ENCODE measurements at regions not wholly inside any gene's neighbourhood (a gene's known extent, or its start where the extent isn't known, plus 50 kb on each side); places are given as distances from the start of the nearest gene placed in this dataset.
A peak's percentile ranks its signal among the peaks of the same experiment; 100 is the strongest.

DNA sequence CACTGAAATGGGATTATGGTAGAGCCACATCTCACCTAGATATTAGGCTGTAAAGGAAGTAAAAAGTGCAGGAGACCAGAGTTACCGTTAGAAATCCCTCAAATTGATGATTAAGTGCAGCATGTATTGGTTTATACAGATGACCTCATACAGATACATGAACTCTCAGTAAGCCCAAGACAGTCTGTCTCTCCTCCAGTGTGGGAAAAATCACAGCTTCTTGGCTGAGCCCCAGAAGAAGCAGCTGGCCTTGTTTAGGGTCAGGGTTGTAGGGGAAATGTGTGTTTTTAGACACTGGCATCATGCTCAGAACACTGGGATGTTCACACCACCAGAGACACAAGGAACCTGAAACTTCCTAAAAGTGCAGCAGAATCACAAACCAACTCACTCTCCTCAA lies 135.9 kb downstream of the KATNIP start:
- peak; percentile 39 for DNase-seq (ENCODE audit: low spot score)

DNA sequence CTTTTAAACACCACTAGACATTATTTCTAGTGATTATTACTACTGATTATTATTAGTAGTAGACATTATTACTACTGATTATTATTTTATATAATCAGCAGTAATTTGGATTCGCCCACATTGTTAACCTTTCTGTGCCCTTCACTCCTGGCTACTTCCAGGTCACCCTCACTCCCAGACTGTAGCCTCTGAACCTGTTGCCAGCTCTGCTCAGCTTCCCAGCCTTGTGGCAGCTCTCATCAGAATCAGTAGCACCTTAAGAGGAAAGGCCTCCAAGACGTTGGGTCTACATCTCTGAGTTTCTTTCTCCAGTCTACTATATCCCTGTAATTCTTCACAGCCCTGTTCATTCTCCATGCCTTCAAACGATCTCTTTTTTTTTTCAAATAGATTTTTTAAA lies 137.0 kb downstream of the KATNIP start:
- no peak for DNase-seq (ENCODE audit: low spot score)

DNA sequence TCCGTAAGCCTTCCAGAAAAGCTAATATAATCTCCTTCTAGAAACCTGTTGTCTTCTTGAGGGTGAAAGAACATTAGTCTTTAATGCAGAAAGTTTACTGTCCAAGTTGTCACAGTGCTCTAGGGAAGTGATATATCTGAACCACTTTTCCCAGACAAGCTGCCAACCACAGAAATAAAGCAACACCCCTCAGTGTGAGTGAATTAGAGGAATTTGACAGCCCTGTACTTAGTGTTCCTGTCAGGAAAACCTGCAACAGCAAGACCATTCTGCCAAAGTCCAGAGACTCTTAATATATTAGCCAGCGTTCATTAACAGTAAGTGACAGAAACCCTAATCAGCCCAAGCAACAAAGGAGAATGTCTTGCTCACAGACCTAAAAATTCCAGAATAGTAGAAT lies 137.7 kb downstream of the KATNIP start:
- no peak for DNase-seq (ENCODE audit: low spot score)

DNA sequence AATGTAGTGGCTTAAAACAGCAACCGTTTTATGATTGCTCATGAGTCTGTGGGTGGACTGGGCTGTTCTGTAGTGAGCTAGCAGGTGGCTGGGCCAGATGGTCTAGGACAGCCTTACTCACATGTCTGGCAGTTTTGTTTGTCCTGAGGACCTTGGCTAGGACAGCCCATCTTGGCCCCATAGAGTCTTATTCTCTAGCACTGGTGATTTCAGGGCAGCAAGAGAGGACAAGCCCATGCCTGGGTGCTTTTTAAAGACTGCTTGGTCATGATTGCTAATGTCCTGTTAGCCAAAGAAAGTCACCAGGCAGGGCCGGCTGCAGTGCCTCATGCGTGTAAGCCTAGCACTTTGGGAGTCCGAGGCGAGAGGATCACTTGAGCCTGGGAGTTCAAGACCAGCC lies 139.8 kb downstream of the KATNIP start:
- no peak for DNase-seq (ENCODE audit: low spot score)

DNA sequence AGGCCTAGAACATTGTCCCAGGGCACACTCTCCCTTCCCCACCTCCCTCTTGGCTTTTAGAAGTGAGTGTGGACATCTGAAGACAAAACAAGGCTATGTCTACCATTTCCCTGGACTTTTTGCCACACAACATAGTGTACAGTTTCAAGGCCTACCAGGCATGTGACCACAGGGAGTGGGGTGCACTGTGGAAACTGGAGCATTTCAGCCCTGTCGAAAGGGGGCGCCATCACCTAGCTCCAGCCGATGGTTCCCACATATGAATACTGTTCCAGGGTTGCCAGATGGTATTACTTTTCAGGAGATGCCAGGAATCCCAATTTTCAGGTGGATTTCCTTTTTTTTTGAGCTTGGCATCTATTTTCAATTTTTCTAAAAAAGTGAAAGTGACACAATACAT lies 140.7 kb downstream of the KATNIP start:
- DNase-seq (ENCODE audit: low spot score): no peak

DNA sequence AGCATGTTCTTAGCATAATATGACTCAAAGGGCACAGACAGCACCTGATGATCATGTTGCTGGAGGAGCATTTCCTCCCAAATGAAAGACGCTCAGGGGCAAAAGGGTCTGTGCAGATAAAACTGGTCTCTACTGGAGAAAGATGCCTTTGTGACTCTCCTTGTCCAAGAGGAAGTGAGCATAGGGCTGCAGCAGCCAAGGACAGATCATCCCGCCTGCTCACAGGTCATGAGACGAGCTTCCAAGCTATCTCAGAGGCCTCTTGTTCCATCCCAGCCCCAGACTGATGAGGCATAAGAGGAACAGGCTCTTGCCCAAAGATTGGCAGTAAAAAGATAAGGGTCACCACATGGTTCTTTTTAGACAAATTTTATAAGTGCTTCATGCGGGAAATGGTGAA lies 141.8 kb downstream of the KATNIP start:
- DNase-seq (ENCODE audit: low spot score): no peak

DNA sequence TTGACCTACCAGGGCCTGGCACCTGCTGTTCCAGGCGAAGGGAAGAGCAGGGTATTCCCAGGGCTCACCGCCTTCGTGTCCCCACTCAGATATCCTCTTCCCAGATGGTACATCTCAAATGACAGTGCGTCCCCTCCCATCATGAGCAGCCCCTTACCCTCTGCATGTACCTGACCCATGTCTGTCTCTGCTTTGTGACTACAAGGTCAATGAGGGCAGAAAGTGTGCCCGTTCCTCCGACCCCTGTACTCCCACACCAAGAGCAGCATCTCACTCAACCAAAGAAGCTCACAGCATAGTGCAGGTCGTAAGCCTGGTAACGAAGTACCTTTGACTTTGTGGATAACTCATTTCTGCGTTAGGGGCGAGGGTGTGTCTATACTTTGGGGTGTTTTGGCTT lies 142.6 kb downstream of the KATNIP start:
- no peak for DNase-seq (ENCODE audit: low spot score)

DNA sequence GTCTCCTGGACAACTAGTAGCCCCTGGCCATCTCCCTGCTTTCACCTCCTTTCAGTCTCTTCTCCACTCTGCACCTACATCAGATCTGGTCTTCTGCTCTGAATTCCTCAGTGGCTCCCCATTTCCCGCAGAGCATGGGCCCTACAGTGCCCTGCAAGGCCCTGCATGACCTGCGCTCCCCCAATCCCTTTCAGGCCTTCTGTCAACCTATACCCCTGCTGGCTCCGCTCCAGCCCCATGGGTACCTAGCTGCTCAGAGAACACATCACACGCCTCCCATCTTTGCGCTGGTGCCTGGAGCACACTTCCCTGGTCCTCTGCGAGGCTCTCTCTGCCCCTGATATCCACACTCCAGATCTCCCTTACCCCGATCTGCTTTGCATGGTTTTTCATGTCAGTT lies 145.2 kb downstream of the KATNIP start:
- no peak for DNase-seq (ENCODE audit: low spot score)

DNA sequence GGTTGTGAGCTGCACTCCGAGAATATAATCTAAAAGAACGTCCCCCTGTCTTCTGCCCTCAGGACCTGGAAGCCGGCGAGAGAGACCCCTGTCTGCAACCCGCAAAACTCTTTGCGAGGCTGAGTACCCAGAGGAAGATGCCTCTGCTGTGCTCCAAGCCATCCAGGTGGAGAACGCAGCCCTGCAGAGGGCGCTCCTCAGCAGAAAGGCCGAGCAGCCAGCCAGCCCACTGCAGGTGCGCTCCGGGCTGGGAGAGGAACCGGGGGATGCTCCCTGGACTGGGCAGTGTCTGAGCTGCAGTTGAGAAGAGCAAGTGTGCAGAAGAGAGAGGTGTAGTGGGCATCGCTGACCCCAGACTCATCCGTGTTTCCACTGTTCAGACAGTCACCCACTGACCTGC lies 148.3 kb downstream of the KATNIP start:
- DNase-seq (ENCODE audit: low spot score): no peak

DNA sequence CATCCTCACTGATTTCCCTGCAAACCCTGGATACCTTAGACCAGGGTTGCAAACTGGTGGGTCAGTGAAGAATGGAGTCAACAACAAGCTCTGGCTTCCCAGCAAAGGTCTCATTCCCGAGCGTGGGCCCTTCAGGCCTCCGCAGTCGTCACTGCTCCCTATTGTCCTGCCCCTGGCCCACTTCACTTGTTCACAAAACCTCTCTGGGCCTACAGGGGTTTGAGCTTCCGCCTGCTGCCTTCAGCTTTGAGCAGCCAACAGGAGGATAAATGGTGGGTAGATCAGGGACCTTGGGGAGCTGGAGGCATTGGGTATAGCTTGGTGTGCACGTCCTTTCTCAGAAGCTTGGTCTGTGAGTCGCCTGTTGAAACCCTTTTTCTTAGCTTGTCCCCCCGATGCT lies 148.8 kb downstream of the KATNIP start:
- no peak for DNase-seq (ENCODE audit: low spot score)

DNA sequence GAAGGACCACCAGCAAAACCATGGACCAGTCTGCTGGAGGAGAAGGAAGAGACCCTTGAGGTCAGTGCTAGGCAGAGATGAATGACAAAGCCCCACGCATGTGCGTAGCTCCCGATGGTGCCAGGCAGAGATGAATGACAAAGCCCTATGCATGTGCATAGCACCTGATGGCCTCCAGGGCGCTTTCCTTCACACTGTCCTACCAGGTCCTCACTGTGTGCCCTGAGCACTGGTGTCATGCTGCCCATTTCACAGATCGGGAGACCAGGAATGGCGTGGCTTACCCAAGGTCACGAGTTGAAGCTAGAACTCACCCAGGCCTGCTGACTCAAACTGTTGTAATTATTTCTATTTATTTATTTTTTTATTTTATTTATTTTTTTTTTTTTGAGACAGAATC lies 149.6 kb downstream of the KATNIP start:
- DNase-seq (ENCODE audit: low spot score): no peak

DNA sequence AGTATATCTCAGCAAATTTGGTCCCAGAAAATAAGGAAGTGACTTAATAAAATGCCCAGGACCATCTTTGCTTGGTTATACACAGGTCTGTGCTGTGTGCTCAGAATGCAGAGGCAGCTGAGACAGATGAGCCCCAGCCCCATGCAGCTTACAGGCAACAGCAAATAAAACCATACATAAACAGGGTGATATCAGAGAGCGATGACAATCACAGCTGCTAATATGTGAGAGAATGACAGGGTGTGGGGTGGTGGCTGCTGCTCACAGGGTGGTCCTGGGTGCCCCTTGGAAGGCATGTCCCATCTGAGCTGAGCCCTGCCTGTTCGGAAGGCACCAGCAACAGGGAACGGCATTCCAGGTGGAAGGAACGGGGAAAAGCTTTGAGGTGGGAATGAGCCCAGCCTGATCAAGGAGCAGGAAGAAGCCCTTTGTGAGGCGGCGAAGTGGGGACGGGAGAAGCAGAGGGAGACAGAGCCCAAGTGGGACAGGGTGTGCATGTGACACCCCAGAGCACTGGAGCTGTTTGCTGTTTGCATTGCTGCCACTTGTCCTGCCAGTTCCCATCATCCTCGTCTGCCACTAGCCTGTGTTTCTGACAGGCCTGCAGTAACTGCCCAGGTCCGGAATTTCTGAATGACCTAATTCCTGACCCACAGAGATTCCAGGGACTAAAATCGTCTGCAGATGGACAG lies 150.5 kb downstream of the KATNIP start:
- no peak for DNase-seq (ENCODE audit: low spot score)

DNA sequence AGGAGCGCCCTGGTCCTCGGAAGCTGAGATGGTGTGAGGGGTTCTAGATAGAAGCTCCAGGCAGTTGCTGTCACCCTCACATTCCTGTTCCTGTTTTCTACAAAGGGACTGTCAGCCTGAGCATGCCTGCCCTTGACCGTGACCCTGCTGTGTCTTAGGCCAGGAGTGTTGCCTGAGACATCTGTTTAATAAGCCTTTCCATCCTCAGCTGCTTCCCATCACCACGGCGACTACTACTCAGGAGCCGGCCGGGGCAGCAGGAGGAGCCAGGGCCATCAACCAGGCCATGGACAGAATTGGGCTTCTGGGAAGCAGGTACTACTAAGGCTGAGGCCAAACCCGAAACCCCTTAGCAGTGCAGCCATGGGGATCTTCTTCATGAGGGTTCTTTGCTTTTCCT lies 151.4 kb downstream of the KATNIP start:
- DNase-seq (ENCODE audit: low spot score): no peak

DNA sequence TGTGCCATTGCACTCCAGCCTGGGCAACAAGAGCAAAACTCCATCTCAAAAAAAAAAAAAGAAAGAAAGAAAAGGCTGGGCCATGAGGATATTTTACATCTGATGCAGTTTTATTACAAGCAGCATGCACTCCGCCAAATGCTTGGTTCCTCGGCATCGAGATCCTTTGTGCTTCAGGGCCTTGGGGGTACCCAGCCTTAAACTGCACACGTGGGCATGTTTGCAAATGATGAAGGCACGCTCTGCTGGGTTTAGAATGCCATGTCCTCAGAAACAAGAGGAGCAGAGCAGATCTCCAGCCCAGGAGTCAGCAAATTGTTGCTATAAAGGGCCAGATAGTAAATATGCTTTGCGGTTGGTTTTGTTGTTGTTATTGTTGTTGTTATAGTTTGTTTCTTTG lies 153.2 kb downstream of the KATNIP start:
- no peak for DNase-seq (ENCODE audit: low spot score)

DNA sequence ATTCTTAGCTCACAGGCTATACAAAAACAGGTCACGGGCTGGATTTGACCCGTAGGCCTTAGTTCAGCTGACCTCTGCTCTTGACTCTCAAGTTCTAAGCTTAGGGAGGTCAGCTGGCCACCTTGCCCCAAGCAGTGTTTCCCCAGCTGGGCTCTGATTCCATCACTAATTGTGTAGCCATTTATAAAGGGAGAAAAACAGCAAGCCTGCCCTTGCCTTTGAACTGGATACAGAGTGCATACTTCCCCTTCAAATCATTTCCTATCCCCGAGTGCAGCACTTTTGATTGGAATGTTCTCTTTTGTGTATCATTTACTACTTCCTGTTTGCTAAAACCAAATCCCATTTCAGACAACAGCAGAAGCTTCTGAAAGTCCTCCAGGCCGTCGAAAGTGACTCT lies 153.6 kb downstream of the KATNIP start:
- DNase-seq (ENCODE audit: low spot score): peak; percentile 49

DNA sequence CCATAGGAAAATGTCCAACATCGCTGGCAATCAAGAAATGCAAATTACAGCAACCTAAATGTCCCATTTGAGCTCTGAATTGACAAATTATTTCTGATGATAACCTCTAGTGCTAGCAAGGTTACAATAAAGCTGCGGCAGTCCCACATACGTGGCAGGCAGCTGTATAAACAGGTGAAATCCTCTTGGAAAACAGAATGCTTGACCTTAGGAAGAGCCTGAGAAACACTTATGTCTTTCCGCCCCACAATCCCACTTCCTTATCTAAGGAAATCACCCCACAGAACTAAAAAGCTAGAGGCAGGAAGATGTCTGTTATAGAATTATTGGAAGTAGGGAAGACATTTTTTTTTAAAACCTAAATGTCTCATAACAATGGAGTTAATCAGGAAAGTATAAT lies 154.3 kb downstream of the KATNIP start:
- no peak for DNase-seq (ENCODE audit: low spot score)

DNA sequence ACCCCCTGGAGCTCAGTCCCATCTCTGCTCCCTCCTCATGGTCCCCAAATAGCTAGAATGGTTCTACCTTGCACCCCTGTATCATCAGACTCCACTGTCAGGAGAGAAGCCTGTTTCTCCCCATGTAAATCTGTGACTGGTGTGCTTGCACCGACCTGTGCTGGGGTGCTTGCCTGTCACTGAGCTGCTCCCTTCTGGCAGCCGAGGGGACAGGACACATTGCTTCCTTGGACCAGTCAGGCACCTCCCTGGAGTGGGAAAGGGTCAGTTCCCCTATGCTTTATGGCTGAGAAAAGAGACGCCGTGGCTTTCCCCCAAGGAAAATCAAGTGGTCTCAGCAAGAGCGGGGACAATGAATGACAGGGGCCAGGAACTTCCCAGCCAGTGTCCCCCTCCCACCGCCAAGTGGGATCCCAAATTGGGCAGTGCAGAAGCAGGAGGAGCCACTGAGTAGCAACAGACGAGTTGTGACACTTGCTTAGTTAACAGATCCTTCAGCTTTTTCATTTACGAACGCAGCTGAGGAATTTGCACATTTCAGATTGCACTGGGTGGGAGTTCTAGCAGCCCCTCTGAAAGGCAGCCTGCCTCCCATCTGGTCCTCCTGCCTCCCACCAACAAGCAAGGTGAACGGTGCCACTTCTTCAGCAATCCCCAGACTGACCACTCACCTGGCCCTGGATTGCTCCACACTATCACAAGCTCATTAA lies 156.4 kb downstream of the KATNIP start:
- no peak for DNase-seq (ENCODE audit: low spot score)

DNA sequence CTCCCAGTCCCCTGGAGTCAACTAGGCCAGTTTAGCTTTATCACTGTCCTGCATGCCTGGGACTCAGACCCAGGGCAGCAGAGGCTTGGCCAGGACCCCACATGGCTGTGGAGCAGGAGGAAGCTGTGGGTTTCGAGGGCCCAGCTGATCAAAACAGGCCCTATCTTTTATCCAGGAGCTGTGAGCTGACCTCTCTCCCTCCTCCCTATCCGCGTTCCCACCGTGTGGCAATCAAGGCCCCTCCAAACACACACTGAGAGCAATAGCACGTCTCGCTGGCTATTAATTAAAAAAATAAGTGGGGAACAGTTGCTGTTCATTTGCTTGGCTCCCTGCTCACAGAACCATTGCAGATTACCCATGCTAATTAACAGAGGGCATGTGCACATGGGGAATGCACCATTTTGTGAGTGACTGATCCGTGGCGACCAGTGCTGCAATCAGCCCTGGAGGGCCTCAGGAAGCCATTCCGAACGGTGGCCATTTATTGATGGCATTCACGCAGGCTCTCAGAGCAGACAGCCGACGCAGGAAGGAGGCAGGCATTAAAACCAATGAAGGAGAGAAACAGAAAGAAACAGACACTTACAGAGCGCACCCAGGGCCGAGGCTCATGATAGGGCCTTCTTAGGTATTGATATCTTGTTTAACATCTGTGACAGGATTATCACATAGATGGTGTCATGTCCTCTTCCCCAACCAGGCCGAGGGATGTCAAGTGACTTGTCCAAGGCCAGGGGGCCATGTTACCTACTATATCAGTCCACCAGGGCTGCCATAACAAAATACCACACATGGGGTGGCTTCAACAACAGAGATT lies 157.1 kb downstream of the KATNIP start:
- no peak for DNase-seq (ENCODE audit: low spot score)

DNA sequence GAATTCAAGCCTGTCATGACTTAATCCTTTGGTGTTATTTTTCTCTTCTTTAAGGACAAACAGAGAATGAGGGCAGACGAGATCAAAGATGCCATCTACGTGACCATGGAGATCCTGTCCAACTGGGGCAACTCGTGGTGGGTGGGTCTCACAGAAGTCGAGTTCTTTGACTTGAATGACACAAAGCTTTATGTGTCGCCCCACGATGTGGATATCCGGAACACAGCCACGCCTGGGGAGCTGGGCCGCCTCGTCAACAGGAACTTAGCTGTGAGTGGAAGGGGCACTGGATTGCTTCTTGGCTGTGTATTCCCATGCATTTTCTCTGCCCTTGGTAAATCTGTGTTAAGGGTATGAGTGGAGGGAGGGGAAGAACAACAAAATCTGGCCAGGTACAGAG lies 158.7 kb downstream of the KATNIP start:
- no peak for DNase-seq (ENCODE audit: low spot score)

DNA sequence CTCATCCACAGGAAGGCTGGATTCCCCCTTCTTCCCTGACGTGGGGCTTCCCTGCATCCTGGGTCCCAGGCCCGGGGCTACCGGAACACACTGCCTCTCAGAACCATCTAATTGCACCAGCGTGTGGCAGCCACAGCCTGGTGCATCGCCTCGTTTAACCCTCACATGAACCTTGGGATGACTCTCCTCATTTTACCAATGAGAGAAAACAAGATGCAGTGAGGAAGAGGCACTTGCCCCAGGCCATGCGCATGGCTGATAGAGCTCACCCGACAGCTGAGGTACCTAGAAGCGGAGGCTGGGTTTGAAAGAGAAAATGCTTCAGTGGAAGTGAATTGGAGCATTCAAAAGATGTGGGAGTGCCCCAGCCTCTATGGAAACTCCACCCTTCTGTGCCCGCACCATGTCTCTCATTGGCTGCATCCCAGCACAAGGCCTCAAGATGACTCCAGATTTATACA lies 162.3 kb downstream of the KATNIP start:
- no peak for DNase-seq (ENCODE audit: low spot score)

DNA sequence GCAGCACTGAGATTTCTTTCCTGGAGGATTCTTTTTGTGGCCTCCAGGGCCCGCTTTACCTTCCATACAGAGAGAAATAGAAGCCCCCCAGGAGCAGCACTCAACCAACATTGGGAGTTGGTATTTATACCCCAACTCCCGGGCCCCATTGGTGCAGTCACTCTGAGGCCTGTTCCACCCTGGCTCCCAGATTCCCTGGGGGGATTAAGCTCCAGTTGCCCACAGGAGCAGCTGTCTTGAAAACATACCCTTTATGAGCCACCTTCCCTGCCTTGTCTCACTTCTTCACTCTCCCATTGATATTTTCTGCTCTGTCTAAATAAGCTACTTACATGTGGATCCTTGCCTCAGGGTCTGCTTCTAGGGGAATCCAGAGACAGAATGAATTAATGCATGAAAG lies 167.8 kb downstream of the KATNIP start:
- no peak for DNase-seq (ENCODE audit: low spot score)

DNA sequence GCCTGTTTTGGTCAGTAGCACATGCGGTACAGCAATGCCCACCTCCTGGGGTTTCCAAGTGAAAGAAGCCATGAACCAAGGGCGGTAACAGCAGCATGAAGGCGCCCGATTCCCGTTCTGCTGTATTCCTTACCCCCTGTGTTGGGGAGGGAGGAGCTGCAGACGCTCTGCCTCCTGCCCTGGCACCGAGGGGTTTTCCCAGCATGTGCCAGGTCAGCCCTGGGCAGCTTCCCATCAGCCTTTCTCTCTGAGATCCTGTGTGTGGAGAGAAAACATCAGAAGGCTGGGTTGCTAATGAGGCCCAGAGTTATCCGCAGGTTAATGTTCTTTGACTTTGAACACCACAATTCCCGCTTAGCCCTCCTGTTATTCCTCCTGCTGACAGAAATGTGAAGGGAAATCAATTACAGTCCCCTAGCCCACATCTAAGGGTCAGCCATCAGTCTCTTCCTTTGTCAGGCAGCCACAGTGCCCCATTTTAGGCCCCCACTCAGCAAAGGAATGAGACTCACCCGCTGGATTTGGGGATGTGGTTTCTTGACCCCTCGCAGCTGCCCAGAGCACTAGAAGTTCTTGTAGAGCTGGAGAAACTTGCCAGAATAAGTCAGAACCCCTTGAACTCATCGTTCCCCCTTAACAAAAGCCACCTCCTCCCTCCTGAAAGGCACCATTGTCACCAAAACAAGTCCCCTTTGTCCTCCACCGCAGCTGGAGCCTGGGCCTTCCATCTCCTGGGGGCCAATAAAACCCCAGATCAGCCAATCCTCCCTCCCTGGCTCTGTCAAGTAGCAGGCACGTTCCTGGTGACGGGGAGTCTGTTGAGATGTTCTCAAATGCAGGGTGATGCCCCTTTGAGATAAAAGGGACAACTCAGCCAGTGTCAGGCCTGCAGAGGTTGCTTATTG lies 168.5 kb downstream of the KATNIP start:
- DNase-seq (ENCODE audit: low spot score): no peak
